Loucy (cell line): ENCODE measurements at regions not wholly inside any gene's neighbourhood (a gene's known extent, or its start where the extent isn't known, plus 50 kb on each side); places are given as distances from the start of the nearest gene placed in this dataset.
"Not testable (repeated sequence)": the region's sequence is repeated elsewhere in the genome, so short reads cannot be mapped to it uniquely, and the experiment has no call there.

Experiments used
- H2AFZ ChIP-seq: fragments of 200-600 bp; sonication (generic); 2 replicates; pipeline ENCODE4 v1.6.0; 2016; ENCODE audit warnings: antibody characterized with exemption, mild to moderate bottlenecking, low read length, moderate library complexity
- H3F3A ChIP-seq: fragments of 200-600 bp; 2 replicates; pipeline ENCODE4 v1.6.0; 2016; ENCODE audit warnings: antibody characterized with exemption, low read depth, mild to moderate bottlenecking
- H3K27me3 ChIP-seq: fragments of 200-600 bp; sonication (generic); 2 replicates; pipeline ENCODE4 v1.6.1; 2014; ENCODE audit warnings: low read length, mild to moderate bottlenecking; ENCODE audit not compliant: insufficient read depth, poor library complexity, severe bottlenecking
- H3K36me3 ChIP-seq: fragments of 200-600 bp; sonication (generic); 2 replicates; pipeline ENCODE4 v1.6.1; 2016; ENCODE audit warnings: low read length; ENCODE audit not compliant: insufficient read depth
- H3K4me1 ChIP-seq: fragments of 200-600 bp; sonication (generic); 2 replicates; pipeline ENCODE4 v1.5.1; 2014; ENCODE audit warnings: low read length, mild to moderate bottlenecking; ENCODE audit not compliant: insufficient read depth, poor library complexity, severe bottlenecking
- H3K4me2 ChIP-seq: fragments of 200-600 bp; sonication (generic); 2 replicates; pipeline ENCODE4 v1.6.0; 2014; ENCODE audit warnings: antibody characterized with exemption, low read length, low read depth, mild to moderate bottlenecking; ENCODE audit not compliant: poor library complexity, severe bottlenecking
- H3K4me3 ChIP-seq: fragments of 200-600 bp; sonication (generic); 2 replicates; pipeline ENCODE4 v1.5.1; 2014; ENCODE audit warnings: low read length, mild to moderate bottlenecking, mixed read lengths; ENCODE audit not compliant: poor library complexity, severe bottlenecking
- H3K79me2 ChIP-seq: fragments of 200-600 bp; sonication (generic); 2 replicates; pipeline ENCODE4 v1.6.1; 2014; ENCODE audit warnings: low read length; ENCODE audit not compliant: insufficient read depth
- H3K9ac ChIP-seq: fragments of 200-600 bp; sonication (generic); 2 replicates; pipeline ENCODE4 v1.6.0; 2014; ENCODE audit warnings: mild to moderate bottlenecking, low read depth, low read length, moderate library complexity; ENCODE audit not compliant: poor library complexity, severe bottlenecking
- H3K9me2 ChIP-seq: fragments of 200-600 bp; sonication (generic); replicated peaks from 2 replicates; pipeline ENCODE4 v1.6.1; 2016; ENCODE audit warnings: low read depth, low read length, mixed read lengths
- H3K9me3 ChIP-seq: fragments of 200-600 bp; sonication (generic); 2 replicates; pipeline ENCODE4 v1.6.1; 2014; ENCODE audit warnings: mild to moderate bottlenecking, antibody characterized with exemption, low read length, low read depth; ENCODE audit not compliant: insufficient read depth
- H4K20me1 ChIP-seq: fragments of 200-600 bp; sonication (generic); 2 replicates; pipeline ENCODE4 v1.6.0; 2014; ENCODE audit warnings: antibody characterized with exemption, low read length, mild to moderate bottlenecking; ENCODE audit not compliant: insufficient read depth, poor library complexity, severe bottlenecking
- CTCF ChIP-seq: fragments of 200-600 bp; sonication (generic); conservative IDR thresholded peaks from 2 replicates; pipeline ENCODE4 v1.5.1; 2014; ENCODE audit warnings: mild to moderate bottlenecking, antibody characterized with exemption, low read length
- EZH2phosphoT487 ChIP-seq: fragments of 200-600 bp; IDR thresholded peaks from 2 replicates; pipeline ENCODE4 v1.6.1; 2018; ENCODE audit warnings: antibody characterized with exemption, mild to moderate bottlenecking, moderate library complexity, borderline replicate concordance

GRCh38 chr11:93041682-93042081, 72.2 kb downstream of the MTNR1B start:
- Histone ChIP-seq H3K27me3 (no peaks in the 10 kb centered on the region), H3K9ac (no peak overlapping the region), H3K9me2 (no peaks in the 10 kb centered on the region), H3K36me3 (no peaks in the 10 kb centered on the region), H3K4me1 (no peaks in the 10 kb centered on the region), H3K4me2 (no peak overlapping the region), H3K9me3 (0 out of 2 replicates have a peak, but pooled peaks cover 3% of the 10 kb centered on the region), H4K20me1 (no peaks in the 10 kb centered on the region), H3F3A (no peaks in the 10 kb centered on the region), H2AFZ (no peak overlapping the region), H3K79me2 (no peaks in the 10 kb centered on the region), H3K4me3 (no peak overlapping the region)
- no peak for TF ChIP-seq CTCF

GRCh38 chr11:93043186-93043585, 73.7 kb downstream of the MTNR1B start:
- H3K9me3 ChIP-seq, H4K20me1 ChIP-seq, H3K36me3 ChIP-seq, H2AFZ ChIP-seq, H3K79me2 ChIP-seq, H3K4me2 ChIP-seq, H3K4me3 ChIP-seq, H3K27me3 ChIP-seq, H3K4me1 ChIP-seq, H3K9ac ChIP-seq, H3F3A ChIP-seq, H3K9me2 ChIP-seq: not testable (repeated sequence)

GRCh38 chr11:93049740-93050139, 80.3 kb downstream of the MTNR1B start:
- Histone ChIP-seq H3K36me3 (no peaks in the 10 kb centered on the region), H3K27me3 (no peaks in the 10 kb centered on the region), H4K20me1 (no peaks in the 10 kb centered on the region), H3K9me3 (no peaks in the 10 kb centered on the region), H3K9me2 (no peaks in the 10 kb centered on the region), H2AFZ (no peak overlapping the region), H3K79me2 (no peaks in the 10 kb centered on the region), H3K9ac (no peak overlapping the region), H3K4me3 (no peak overlapping the region), H3K4me2 (no peak overlapping the region), H3K4me1 (no peaks in the 10 kb centered on the region), H3F3A (no peaks in the 10 kb centered on the region)
- no peak for TF ChIP-seq EZH2phosphoT487
- TF ChIP-seq CTCF = no peak

GRCh38 chr11:93051186-93051585, 81.7 kb downstream of the MTNR1B start:
- Histone ChIP-seq H3K4me1 (no peaks in the 10 kb centered on the region), H3K9me3 (no peaks in the 10 kb centered on the region), H3K9me2 (no peaks in the 10 kb centered on the region), H3K79me2 (no peaks in the 10 kb centered on the region), H4K20me1 (no peaks in the 10 kb centered on the region), H2AFZ (no peak overlapping the region), H3K36me3 (no peaks in the 10 kb centered on the region), H3K9ac (no peak overlapping the region), H3K27me3 (no peaks in the 10 kb centered on the region), H3F3A (no peaks in the 10 kb centered on the region), H3K4me2 (no peak overlapping the region), H3K4me3 (no peak overlapping the region)
- TF ChIP-seq EZH2phosphoT487 (no peak), CTCF (no peak)
